ENCODE measurements at regions not wholly inside any gene's neighbourhood (a gene's known extent, or its start where the extent isn't known, plus 50 kb on each side); places are given as distances from the start of the nearest gene placed in this dataset.

- TF ChIP-seq TRIM24 (IDR thresholded peaks at IDR 0.05) (peak in 1 of 2 experiments; percentile 12; a peak in 1 of 4 replicates), AFF1 (IDR thresholded peaks at IDR 0.05; ENCODE audit: low read depth in 1 of 2, partially characterized antibody in 2 of 2) (peak in 1 of 2 experiments; percentile 24), JUND (IDR thresholded peaks at IDR 0.05; ENCODE audit: borderline replicate concordance, low read depth, low read length) (peak; percentile 90), JUND (tag; IDR thresholded peaks at IDR 0.05; ENCODE audit: borderline replicate concordance, low read depth, low read length) (peak; percentile 89), LCOR (CRISPR knock-in tag; IDR thresholded peaks at IDR 0.05) (peak; percentile 39; the same call in 1 of the 2 replicates), TFAP4 (CRISPR knock-in tag; IDR thresholded peaks at IDR 0.05; ENCODE audit: borderline replicate concordance) (peak; percentile 48), NFE2 (IDR thresholded peaks at IDR 0.05; ENCODE audit: low read depth) (no peak), PRDM10 (IDR thresholded peaks at IDR 0.05; ENCODE audit: partially characterized antibody) (peak; percentile 67), EP300 (IDR thresholded peaks at IDR 0.05; ENCODE audit: low read length) (0 out of 2 replicates have a peak, but pooled peaks have one; percentile 16), L3MBTL2 (IDR thresholded peaks at IDR 0.05) (peak; percentile 39; the same call in 1 of the 2 replicates), ZNF224 (CRISPR knock-in tag; IDR thresholded peaks at IDR 0.05) (no peak), ATF1 (CRISPR knock-in tag; IDR thresholded peaks at IDR 0.05) (no peak), ATF1 (tag; IDR thresholded peaks at IDR 0.05) (peak; percentile 61), TCF3 (CRISPR knock-in tag; IDR thresholded peaks at IDR 0.05) (no peak), KLF13 (tag; IDR thresholded peaks at IDR 0.05; ENCODE audit: borderline replicate concordance, low read depth) (no peak), RAD21 (CRISPR knock-in tag; conservative IDR thresholded peaks at IDR 0.05 in 1 of 2, IDR thresholded peaks at IDR 0.05 in 1 of 2) (peak; percentile 58 to 80), ETV1 (tag; conservative IDR thresholded peaks at IDR 0.05; ENCODE audit: low read depth) (no peak)
Measured at GRCh38 chr11:113587308-113587739, 112.1 kb upstream of the DRD2 start (continued).

All from K562 (cell line).